SK-N-SH treated with all-trans-retinoic acid at 6 μM for 48 hours (cell line): ENCODE measurements at regions not wholly inside any gene's neighbourhood (a gene's known extent, or its start where the extent isn't known, plus 50 kb on each side); places are given as distances from the start of the nearest gene placed in this dataset.

Experiments
- ATAC-seq: fragments of 200-7000 bp; cut with Tn5 transposase; 3 replicates; pipeline ENCODE4 v1.9.1; 2020; ENCODE audit warnings: mild to moderate bottlenecking, moderate library complexity
- ARNTL ChIP-seq: fragments of 450-650 bp; formaldehyde crosslinking; IDR thresholded peaks from 2 replicates; pipeline ENCODE4 v1.5.0; 2020; ENCODE audit warnings: low read depth, mild to moderate bottlenecking, moderate library complexity, borderline replicate concordance
- BACH2 ChIP-seq: fragments of 250-450 bp; sonication (Bioruptor Pico); IDR thresholded peaks from 2 replicates; pipeline ENCODE4 v1.9.0; 2021; ENCODE audit warnings: mild to moderate bottlenecking, borderline replicate concordance
- CSDC2 ChIP-seq: fragments of 250-450 bp; sonication (Bioruptor Pico); IDR thresholded peaks from 2 replicates; pipeline ENCODE4 v1.5.0; 2020; ENCODE audit warnings: mild to moderate bottlenecking, moderate library complexity
- ESRRG ChIP-seq: fragments of 250-450 bp; sonication (Bioruptor Pico); IDR thresholded peaks from 2 replicates; pipeline ENCODE4 v1.6.1; 2021; ENCODE audit warnings: mild to moderate bottlenecking
- GLIS3 ChIP-seq: fragments of 250-450 bp; sonication (Bioruptor Pico); IDR thresholded peaks from 2 replicates; pipeline ENCODE4 v1.5.0; 2020; ENCODE audit warnings: mild to moderate bottlenecking, moderate library complexity
- ISL1 ChIP-seq: fragments of 250-450 bp; sonication (Bioruptor Pico); IDR thresholded peaks from 2 replicates; pipeline ENCODE4 v2.1.2; 2022; ENCODE audit warnings: mild to moderate bottlenecking, moderate library complexity
- OSR1 ChIP-seq: fragments of 250-450 bp; sonication (Bioruptor Pico); IDR thresholded peaks from 2 replicates; pipeline ENCODE4 v1.8.0; 2022; ENCODE audit warnings: moderate library complexity, mild to moderate bottlenecking, inconsistent platforms
- PPARA ChIP-seq: fragments of 250-450 bp; sonication (Bioruptor Pico); IDR thresholded peaks from 2 replicates; pipeline ENCODE4 v1.5.0; 2020; ENCODE audit warnings: mild to moderate bottlenecking, borderline replicate concordance
- RARB ChIP-seq: fragments of 250-450 bp; sonication (Bioruptor Pico); IDR thresholded peaks from 2 replicates; pipeline ENCODE4 v1.8.0; 2021; ENCODE audit warnings: mild to moderate bottlenecking, moderate library complexity
- SNAI2 ChIP-seq: fragments of 250-450 bp; sonication (Bioruptor Pico); IDR thresholded peaks from 2 replicates; pipeline ENCODE4 v1.5.0; 2020; ENCODE audit warnings: mild to moderate bottlenecking, moderate library complexity
- TCF4 ChIP-seq: fragments of 250-450 bp; sonication (Bioruptor Pico); IDR thresholded peaks from 2 replicates; pipeline ENCODE4 v1.8.0; 2021; ENCODE audit warnings: mild to moderate bottlenecking, moderate library complexity, borderline replicate concordance
- TOX ChIP-seq: fragments of 250-450 bp; sonication (Bioruptor Pico); IDR thresholded peaks from 2 replicates; pipeline ENCODE4 v1.8.0; 2021; ENCODE audit warnings: mild to moderate bottlenecking, moderate library complexity, borderline replicate concordance
- ZC3H10 ChIP-seq: fragments of 250-450 bp; sonication (Bioruptor Pico); IDR thresholded peaks from 2 replicates; pipeline ENCODE4 v1.5.1; 2021; ENCODE audit warnings: mild to moderate bottlenecking, moderate library complexity
- ZFP3 ChIP-seq: fragments of 250-450 bp; sonication (Bioruptor Pico); IDR thresholded peaks from 2 replicates; pipeline ENCODE4 v1.5.0; 2020; ENCODE audit warnings: mild to moderate bottlenecking, moderate library complexity
- ZFP30 ChIP-seq: fragments of 450-650 bp; formaldehyde crosslinking; IDR thresholded peaks from 2 replicates; pipeline ENCODE4 v1.5.0; 2022; ENCODE audit warnings: mild to moderate bottlenecking, moderate library complexity
- ZNF565 ChIP-seq: fragments of 450-650 bp; formaldehyde crosslinking; conservative IDR thresholded peaks from 2 replicates; pipeline ENCODE4 v1.5.0; 2020; ENCODE audit warnings: low read depth, mild to moderate bottlenecking, moderate library complexity
- ZNF70 ChIP-seq: fragments of 450-650 bp; formaldehyde crosslinking; IDR thresholded peaks from 2 replicates; pipeline ENCODE4 v1.5.0; 2020; ENCODE audit warnings: mild to moderate bottlenecking, moderate library complexity
- ZNF8 ChIP-seq: fragments of 450-650 bp; formaldehyde crosslinking; IDR thresholded peaks from 2 replicates; pipeline ENCODE4 v1.5.0; 2020; ENCODE audit warnings: mild to moderate bottlenecking, moderate library complexity
- TF ChIP-seq, protein P1 (sequence below): fragments of 250-450 bp; sonication (Bioruptor Pico); IDR thresholded peaks from 2 replicates; pipeline ENCODE4 v1.5.1; 2021; ENCODE audit warnings: mild to moderate bottlenecking, moderate library complexity
- TF ChIP-seq, protein P2 (sequence below): fragments of 250-450 bp; sonication (Bioruptor Pico); IDR thresholded peaks from 2 replicates; pipeline ENCODE4 v1.8.0; 2021; ENCODE audit warnings: low read depth, mild to moderate bottlenecking, moderate library complexity, borderline replicate concordance
- TF ChIP-seq, protein P3 (sequence below): fragments of 250-450 bp; sonication (Bioruptor Pico); IDR thresholded peaks from 2 replicates; pipeline ENCODE4 v1.5.1; 2020; ENCODE audit warnings: low read depth, mild to moderate bottlenecking, moderate library complexity
- TF ChIP-seq, protein P4 (sequence below): fragments of 250-450 bp; sonication (Bioruptor Pico); IDR thresholded peaks from 2 replicates; pipeline ENCODE4 v1.5.0; 2020; ENCODE audit warnings: mild to moderate bottlenecking, moderate library complexity

DNA sequence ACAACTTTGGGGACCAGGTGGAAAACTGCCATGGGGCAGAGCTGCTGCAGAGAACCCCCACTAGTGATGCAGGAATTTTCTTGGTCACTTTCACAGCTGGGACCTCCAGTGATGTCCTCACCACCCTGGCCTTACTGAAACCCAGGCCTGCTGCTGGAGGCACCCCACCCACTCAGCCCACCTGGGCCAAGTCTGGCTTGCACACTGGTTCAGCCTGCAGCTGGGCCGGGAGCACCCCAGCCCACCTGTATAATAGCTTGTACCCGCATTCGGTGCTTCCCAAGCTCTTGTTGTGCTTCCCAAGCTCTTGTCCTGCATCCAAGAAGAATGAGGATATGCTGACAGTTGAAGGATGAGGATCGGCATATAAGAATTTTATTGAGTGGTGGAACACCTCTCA is 86.4 kb upstream of the ZMAT1 start:
- no peak for TF ChIP-seq OSR1 (CRISPR knock-in tag)
- TF ChIP-seq ZNF8 (CRISPR knock-in tag) = no peak
- no peak for TF ChIP-seq ISL1 (CRISPR knock-in tag)
- TF ChIP-seq ZC3H10 (CRISPR knock-in tag) = no peak
- no peak for TF ChIP-seq GLIS3
- TF ChIP-seq SNAI2 = no peak
- TF ChIP-seq ZFP30 (CRISPR knock-in tag) = no peak
- ATAC-seq = no peak

DNA sequence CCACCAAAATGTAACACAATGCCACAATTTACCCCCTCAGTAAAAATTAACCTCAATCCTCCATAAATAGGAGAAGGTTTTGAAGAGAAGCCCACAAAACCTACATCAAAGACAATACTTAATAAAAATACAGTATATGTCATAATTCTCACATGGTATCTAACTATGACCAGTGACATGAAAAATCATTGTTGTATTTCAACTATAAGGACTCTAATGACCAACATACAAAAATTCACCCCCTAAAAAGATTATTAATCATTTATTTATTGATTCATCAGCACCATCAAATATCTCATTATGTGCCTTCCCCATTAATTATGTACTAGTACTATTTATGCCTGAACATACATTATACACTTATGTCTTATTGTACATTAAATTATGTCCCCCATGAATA is 77.1 kb upstream of the ZMAT1 start:
- no peak for ATAC-seq
- TF ChIP-seq ZNF8 (CRISPR knock-in tag) (no peak), PPARA (CRISPR knock-in tag) (no peak), BACH2 (CRISPR knock-in tag) (no peak), ZC3H10 (CRISPR knock-in tag) (no peak), SNAI2 (no peak), OSR1 (CRISPR knock-in tag) (no peak), ESRRG (CRISPR knock-in tag) (no peak), ZNF70 (no peak), RARB (CRISPR knock-in tag) (no peak), TCF4 (CRISPR knock-in tag) (no peak), TOX (no peak), ARNTL (CRISPR knock-in tag) (no peak), ZFP3 (CRISPR knock-in tag) (no peak), CSDC2 (CRISPR knock-in tag) (no peak), ISL1 (CRISPR knock-in tag) (no peak), ZFP30 (CRISPR knock-in tag) (no peak)
- TF ChIP-seq, protein P1, sequence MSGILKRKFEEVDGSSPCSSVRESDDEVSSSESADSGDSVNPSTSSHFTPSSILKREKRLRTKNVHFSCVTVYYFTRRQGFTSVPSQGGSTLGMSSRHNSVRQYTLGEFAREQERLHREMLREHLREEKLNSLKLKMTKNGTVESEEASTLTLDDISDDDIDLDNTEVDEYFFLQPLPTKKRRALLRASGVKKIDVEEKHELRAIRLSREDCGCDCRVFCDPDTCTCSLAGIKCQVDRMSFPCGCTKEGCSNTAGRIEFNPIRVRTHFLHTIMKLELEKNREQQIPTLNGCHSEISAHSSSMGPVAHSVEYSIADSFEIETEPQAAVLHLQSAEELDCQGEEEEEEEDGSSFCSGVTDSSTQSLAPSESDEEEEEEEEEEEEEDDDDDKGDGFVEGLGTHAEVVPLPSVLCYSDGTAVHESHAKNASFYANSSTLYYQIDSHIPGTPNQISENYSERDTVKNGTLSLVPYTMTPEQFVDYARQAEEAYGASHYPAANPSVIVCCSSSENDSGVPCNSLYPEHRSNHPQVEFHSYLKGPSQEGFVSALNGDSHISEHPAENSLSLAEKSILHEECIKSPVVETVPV (CRISPR knock-in tag) = no peak
- TF ChIP-seq, protein P2, sequence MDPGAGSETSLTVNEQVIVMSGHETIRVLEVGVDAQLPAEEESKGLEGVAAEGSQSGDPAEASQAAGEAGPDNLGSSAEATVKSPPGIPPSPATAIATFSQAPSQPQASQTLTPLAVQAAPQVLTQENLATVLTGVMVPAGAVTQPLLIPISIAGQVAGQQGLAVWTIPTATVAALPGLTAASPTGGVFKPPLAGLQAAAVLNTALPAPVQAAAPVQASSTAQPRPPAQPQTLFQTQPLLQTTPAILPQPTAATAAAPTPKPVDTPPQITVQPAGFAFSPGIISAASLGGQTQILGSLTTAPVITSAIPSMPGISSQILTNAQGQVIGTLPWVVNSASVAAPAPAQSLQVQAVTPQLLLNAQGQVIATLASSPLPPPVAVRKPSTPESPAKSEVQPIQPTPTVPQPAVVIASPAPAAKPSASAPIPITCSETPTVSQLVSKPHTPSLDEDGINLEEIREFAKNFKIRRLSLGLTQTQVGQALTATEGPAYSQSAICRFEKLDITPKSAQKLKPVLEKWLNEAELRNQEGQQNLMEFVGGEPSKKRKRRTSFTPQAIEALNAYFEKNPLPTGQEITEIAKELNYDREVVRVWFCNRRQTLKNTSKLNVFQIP (CRISPR knock-in tag) = no peak
- TF ChIP-seq, protein P3, sequence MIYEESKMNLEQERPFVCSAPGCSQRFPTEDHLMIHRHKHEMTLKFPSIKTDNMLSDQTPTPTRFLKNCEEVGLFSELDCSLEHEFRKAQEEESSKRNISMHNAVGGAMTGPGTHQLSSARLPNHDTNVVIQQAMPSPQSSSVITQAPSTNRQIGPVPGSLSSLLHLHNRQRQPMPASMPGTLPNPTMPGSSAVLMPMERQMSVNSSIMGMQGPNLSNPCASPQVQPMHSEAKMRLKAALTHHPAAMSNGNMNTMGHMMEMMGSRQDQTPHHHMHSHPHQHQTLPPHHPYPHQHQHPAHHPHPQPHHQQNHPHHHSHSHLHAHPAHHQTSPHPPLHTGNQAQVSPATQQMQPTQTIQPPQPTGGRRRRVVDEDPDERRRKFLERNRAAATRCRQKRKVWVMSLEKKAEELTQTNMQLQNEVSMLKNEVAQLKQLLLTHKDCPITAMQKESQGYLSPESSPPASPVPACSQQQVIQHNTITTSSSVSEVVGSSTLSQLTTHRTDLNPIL (CRISPR knock-in tag) = no peak
- TF ChIP-seq, protein P4, sequence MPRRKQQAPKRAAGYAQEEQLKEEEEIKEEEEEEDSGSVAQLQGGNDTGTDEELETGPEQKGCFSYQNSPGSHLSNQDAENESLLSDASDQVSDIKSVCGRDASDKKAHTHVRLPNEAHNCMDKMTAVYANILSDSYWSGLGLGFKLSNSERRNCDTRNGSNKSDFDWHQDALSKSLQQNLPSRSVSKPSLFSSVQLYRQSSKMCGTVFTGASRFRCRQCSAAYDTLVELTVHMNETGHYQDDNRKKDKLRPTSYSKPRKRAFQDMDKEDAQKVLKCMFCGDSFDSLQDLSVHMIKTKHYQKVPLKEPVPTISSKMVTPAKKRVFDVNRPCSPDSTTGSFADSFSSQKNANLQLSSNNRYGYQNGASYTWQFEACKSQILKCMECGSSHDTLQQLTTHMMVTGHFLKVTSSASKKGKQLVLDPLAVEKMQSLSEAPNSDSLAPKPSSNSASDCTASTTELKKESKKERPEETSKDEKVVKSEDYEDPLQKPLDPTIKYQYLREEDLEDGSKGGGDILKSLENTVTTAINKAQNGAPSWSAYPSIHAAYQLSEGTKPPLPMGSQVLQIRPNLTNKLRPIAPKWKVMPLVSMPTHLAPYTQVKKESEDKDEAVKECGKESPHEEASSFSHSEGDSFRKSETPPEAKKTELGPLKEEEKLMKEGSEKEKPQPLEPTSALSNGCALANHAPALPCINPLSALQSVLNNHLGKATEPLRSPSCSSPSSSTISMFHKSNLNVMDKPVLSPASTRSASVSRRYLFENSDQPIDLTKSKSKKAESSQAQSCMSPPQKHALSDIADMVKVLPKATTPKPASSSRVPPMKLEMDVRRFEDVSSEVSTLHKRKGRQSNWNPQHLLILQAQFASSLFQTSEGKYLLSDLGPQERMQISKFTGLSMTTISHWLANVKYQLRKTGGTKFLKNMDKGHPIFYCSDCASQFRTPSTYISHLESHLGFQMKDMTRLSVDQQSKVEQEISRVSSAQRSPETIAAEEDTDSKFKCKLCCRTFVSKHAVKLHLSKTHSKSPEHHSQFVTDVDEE (CRISPR knock-in tag) = no peak

DNA sequence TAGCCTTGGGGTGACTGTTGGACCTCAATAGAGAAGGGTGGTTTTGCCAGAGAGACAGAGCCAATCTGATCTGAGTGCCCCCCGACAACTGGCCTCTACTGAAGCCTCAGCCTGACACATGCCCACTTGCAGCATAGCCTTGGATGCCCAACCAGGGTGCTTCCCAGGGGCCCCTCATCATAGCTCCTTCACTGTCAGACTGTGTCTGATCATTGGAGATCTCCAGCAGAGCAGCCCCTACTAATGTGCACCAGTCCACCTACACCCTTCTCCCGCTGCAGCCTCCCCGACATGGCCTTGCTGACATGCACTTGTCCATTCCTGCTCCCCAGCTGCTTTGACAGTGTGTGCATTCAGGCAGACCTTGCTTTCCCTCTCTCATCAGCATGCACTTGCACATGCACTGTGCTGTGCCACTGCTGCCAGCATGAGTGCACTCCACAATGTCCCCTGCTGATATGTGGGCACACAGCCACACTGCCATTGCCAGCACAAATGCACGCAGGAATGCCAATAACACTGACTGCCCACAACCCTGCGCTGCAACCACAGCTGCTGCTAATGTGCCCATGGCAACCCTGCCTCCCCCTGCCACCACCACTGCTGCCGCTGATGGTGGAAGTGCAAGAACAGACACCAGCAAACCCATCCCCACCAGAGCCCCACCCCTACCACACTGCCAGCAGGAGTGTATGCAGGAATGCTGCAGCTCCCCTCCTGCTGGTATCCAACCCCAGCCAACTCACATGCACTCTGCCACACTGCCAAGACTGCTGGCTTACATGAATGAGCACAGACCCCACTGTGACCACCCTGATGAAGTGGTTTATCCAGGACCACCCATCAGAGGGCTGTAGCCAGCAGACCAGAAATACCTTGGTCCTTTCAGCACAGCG is 68.1 kb upstream of the ZMAT1 start:
- ATAC-seq = no peak
- TF ChIP-seq ZFP30 (CRISPR knock-in tag) (no peak), TOX (no peak), ZNF565 (CRISPR knock-in tag) (no peak), ARNTL (CRISPR knock-in tag) (no peak), BACH2 (CRISPR knock-in tag) (no peak), OSR1 (CRISPR knock-in tag) (no peak), ZNF70 (no peak), RARB (CRISPR knock-in tag) (no peak), ZC3H10 (CRISPR knock-in tag) (no peak), ESRRG (CRISPR knock-in tag) (no peak), ZFP3 (CRISPR knock-in tag) (no peak)
- TF ChIP-seq, protein P1 (CRISPR knock-in tag) = no peak
- TF ChIP-seq, protein P4 (CRISPR knock-in tag) = no peak
- TF ChIP-seq, protein P3 (CRISPR knock-in tag) = no peak
